ENCODE measurements at regions not wholly inside any gene's neighbourhood (a gene's known extent, or its start where the extent isn't known, plus 50 kb on each side); places are given as distances from the start of the nearest gene placed in this dataset.

GRCh38 chr4:14742054-14742453, 260.2 kb upstream of the CPEB2 start:
- no peak for TF ChIP-seq GATA2 (IDR thresholded peaks at IDR 0.05; ENCODE audit: low read depth, low read length)
- TF ChIP-seq GATA3 (IDR thresholded peaks at IDR 0.05; ENCODE audit: low read depth, low read length), result no peak

Measured in SH-SY5Y (cell line).